ENCODE measurements at regions not wholly inside any gene's neighbourhood (a gene's known extent, or its start where the extent isn't known, plus 50 kb on each side); places are given as distances from the start of the nearest gene placed in this dataset.

DNA sequence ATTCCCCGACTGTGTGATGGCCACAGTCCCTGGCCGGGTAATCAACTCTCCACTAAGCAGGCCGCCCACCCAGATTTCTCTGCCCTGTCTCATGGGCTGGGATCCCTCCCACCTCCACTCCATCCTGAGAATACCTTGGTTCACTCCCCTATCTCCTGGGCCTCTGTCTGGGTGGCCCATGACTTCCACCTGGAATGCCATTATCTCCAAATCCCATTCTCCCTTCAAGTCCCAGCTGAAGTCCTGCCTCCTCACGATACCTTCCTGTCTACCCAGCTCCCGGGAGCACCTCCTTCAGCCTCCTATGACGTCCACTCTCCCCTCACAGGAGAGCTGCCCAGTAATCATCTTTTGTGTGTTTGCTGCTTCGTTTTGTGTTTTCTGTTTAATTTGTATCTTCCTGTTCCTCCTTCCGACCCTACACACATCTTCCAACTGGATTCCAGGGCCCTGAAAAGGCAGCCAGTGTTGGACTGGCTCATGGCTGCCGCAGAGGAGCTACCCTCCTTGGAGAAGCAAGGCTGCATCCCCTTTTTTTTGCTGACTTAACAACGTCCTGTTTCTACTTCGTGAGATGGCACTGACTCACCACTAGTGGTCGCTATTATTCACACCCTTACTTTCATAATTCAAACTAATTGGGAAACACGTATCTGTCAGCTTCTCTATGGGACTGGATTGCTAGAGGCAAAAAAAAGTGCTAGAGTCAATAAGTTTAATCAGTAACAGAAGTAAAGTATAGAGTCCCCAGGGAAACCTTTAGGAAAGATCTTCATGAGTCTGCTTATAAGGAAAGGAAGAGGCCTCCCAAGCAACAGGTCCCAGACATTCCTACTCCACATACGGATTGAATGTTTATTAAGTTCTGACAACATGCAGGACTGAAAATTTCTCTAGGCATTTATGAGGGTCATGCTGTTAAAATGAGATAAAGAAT is 171.9 kb upstream of the GATA6 start:
- DNase-seq (ENCODE audit: low spot score), result peak; percentile 34

DNA sequence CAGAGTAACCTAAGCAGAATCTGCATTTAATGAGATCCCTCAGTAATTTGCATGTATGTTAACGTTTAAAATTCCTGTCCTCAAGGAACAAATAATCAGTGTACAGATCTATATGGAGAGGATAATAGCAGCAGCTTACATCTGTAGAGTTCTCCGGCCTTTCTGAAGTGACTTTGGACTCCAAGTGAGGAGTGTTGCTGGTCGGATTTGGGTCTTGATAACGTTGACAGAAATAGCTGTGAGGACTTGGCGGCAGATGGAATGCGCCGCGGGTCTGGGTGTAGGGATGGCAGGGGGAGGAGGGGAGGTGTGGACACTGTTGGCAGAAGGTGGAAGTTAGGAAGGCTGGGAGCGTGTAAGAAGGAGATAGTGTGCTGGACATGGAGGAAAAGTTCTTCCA is 170.9 kb upstream of the GATA6 start:
- no peak for DNase-seq (ENCODE audit: low spot score)

DNA sequence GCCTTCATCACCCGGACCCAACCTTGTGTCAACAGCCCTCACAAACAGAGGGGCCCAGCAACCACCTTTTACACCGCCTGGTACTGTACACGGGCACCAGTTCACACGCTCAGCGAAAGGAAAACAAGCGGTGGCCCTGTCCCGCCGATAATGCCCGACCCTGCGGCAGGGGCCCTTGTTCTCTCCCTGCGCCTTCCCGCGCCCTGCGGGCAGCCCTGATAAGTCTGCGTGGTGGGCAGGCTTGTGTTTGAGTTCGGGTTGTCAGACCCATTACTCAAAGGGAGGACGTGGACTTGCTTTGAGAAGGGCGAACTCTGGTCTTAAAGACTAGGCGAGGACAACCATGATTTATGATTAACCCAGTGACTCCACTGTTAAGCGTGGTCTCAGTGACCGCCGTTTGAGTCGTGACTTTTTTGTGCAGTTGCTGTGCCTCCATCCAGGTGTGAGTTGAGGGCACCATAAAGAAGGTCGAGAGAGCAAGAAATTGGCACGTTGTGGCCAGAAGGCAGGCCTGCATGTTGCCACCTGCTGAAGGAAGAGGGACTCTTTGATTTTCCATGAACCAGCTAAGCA is 167.4 kb upstream of the GATA6 start:
- DNase-seq (ENCODE audit: low spot score), result no peak

DNA sequence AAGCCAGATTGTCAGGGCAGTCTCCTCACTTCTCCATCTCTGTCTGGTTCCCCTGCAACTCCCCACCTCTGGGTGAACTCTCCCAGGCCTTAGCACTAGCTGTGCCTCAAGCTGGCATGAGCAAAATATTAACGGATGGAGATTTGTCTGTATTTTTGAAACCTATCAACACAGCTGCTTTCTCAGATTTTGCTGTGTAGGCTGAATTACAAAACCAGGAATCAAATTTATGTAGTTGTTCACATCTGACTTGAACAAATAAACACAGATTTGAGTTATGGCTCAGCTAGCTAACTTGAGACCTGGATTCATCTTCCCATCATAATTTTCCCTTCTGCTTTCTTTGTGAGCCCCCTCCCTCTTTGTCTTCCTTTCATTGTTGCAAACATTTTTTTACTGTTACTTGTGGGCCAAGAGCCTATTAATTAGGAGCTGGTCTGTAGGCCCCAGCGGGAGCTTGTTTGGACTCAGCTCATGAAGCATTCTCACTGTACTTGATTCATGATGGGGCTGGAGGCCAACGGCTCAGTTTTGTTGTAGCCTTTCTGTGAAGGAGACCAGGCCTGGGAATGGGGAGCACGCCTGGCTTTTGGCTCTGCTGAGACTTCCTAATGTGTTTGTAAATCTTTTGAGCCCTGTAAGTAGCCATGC is 164.1 kb upstream of the GATA6 start:
- no peak for DNase-seq (ENCODE audit: low spot score)

DNA sequence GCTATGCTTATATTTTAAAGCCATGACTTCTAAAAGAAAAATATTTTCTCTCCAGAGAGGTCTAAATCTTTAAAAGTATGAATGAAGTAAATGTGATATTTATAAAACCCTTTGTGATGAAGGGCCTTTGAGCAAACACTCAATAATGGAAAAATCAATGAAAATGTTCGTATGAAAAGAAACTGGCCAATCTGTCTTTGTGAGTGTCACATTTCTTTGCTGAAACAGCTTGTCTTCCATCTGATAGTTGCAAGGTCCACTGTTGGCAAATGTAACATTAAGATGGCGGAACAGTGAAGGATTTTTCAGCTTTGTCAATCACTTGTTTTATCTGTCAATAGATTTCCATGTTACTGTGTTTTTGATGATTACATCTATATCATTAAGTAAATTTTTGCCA is 162.9 kb upstream of the GATA6 start:
- DNase-seq (ENCODE audit: low spot score), result no peak

DNA sequence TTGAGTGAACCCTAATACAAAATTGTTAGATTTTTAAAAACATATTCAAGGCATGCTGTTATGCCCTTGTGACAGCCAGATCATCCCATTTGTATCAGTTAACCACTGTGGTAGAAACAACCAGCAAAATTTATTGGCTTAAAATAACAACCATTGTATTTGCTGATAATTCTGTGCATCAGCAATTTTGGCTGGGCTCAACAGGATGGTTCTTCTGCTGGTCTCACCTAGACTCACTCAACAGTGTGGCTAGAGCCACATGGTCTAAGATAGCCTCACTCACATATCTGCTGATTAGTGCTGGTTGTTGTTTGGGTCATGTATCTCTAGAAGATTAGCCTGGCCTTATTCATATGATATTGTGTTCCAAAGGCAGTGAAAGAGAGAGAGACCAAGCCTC is 160.1 kb upstream of the GATA6 start:
- no peak for DNase-seq (ENCODE audit: low spot score)

DNA sequence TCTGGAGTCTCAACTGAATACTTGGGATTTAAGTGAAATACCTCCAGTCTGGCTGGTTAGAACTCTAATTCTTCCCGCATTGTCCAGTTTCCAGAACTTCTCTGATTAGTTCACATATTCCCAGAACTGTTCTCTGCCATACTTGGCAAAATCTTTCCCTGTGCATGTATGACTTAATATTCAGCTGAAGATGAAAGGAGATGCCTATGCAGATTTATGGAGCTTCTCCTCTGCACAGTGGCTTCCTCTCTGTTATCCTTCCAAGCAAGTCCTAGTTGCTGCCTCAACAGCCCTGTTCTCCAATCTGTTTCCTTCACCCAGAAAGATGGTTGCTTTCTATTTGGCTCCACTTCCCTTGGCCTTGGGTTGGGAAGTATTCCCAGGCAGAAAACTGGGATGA is 155.4 kb upstream of the GATA6 start:
- DNase-seq (ENCODE audit: low spot score), result no peak

DNA sequence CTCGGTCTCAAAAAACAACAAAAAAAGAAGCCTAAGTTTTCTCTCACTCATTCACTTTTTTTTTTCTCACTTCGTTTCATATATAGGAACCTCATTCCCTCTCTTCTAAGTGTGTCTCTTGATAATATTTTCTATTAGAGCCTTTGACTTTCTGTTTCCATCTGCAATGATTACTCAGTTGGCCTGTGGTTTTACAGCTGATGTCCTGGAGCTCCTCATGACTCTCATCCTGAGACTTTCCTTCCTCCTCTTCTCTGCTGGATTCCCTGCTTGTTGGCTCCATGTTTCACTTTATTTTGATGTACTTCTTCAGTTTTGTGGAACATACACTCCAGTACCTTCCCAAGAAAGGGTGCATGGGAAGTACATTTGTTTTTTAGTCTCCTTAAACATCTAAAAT is 154.2 kb upstream of the GATA6 start:
- no peak for DNase-seq (ENCODE audit: low spot score)

DNA sequence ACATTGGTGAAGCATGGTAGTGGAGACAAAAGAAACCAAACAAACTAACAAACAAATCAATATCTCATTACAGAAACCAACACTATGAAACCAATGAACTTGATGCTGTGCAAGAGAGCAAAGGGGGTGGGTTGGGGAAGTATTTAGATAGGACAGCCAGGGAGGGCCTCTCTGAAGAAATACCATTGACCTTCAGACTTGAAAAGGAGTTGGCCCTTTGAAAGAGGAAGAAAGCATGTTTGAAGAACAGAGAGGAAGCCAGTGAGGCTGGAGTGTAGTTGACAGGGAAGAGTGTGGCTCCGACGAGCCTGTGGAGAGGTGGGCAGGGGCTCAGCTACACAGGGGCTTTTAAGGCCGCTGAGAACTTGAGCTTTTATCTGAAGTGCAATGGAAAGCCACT is 151.0 kb upstream of the GATA6 start:
- no peak for DNase-seq (ENCODE audit: low spot score)

DNA sequence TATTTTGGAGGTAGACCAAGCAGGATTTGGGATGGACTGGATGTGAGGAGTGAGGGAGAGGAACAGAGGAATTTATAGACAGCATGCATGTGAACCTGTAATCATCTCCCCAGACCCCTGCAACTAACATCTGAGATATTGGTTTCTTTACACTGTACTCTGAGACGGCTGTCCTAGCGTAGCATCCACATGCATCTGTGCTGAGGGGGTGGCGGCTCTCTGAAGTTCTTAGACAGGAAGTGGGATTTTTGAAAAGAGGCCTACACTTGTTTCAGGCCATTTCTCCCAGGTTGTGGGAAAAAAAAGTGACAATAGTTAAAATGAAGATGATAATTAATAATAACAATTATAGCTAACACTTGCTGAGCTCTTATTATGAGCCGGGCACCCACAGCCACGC is 150.2 kb upstream of the GATA6 start:
- DNase-seq (ENCODE audit: low spot score), result no peak

DNA sequence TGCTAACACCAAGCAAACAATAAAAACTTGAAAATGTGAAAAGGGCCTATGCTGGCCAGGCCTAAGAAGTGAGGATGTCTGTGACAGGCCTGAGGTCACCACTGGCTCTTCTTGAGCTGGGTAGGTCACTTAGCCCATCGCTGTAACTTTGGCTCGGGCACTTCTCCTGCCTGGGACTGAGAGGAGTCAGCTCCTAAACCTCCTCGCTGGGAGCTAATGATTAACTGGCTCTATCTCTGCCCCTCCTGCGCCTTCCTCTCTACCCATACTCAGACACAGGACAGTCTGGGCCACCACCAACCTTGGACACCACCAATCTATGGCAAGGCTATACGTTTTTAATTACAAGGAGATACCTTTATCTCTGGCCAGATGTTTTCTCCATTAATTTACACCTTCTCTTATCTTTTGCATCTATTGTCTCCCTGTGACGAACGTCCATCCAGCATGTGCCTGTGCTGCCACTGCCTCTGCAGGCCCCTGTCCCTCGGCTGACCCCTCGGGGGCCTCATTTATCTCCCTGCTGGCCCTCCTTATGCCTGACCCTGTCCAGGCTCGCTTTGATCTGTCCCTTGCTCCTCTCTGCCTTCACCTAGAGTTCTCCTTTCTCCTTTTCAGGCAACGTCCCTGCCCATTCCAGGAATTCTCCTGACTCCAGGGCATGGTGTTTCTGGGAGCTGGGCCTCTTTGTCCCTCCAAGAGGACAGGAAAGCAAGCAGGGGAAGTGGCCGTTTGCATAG is 149.1 kb upstream of the GATA6 start:
- no peak for DNase-seq (ENCODE audit: low spot score)

DNA sequence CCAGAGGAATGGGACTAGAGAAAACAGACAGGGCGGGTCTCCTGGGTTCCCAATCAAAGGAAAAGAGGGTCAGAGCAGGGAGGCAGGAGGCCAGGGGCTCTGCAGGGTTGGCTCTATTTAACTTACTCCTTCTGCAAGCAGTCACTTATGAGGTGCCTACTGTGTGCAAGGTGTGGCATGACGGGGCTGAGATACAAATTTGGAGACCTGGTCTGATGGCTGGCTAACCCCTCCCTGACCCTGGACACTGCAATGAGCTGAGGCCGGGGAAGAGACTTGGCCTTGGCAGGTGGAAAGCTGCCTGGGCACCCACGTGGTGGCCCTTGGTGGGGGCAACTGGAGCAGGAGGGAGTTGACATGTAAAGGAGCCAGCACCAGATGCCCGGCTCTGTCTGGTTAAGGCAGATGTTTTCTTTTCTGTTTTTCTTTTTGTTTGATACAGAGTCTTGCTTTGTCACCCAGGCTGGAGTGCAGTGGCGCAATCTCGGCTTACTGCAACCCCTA is 148.5 kb upstream of the GATA6 start:
- no peak for DNase-seq (ENCODE audit: low spot score)

DNA sequence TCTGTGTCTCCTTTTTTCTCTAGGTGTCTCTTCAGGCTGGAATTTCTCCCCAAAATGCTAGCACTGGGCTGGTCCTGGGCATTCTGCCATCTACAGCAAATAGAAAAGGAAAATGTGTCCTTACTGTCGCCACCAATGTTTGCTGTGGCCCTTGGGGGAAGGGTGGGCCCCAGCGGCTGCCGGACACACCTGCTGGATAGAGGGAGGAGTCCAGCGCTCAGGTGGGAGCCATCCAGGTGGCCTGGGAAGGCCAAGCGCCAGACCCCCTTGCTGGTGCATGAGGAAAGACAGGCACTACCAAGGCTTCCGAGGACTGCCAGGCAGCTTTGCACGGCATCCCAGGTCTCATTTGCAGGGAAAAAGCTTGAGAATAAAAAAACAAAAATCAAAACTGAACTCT is 147.7 kb upstream of the GATA6 start:
- no peak for DNase-seq (ENCODE audit: low spot score)

DNA sequence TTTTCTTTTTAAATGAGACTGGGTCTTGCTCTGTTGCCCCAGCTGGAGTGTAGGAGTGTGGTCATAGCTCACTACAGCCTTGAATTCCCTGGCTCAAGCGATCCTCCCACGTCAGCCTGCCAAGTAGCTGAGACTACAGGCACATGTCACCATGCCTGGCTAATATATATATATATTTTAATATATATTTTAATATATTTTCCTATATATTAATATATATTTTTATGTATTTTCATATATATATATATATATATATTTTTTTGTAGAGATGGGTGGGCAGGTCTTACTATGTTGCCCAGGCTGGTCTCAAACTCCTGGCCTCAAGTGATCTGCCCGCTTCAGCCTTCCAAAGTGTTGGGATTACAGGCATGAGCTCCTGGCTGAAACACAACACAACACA is 144.5 kb upstream of the GATA6 start:
- no peak for DNase-seq (ENCODE audit: low spot score)

DNA sequence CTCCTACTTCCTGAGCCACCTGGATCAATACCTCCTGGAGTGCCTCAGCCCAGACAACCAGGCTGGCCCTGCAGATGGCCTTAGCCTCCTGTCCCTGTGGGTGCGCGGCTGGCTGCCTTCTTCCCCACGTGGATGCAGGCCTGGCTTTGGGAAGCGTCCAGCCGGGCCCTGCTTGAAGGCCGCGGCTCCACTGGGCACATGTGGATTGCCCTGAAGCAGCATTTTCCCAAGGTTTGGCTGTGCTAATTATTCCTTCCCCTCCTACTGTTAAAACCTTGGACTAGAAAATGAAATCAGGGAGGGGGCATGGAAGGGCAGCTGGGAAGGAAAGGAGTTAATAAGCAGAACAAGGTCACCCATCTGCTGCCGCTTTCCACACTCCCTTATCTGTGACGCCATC is 143.0 kb upstream of the GATA6 start:
- no peak for DNase-seq (ENCODE audit: low spot score)

DNA sequence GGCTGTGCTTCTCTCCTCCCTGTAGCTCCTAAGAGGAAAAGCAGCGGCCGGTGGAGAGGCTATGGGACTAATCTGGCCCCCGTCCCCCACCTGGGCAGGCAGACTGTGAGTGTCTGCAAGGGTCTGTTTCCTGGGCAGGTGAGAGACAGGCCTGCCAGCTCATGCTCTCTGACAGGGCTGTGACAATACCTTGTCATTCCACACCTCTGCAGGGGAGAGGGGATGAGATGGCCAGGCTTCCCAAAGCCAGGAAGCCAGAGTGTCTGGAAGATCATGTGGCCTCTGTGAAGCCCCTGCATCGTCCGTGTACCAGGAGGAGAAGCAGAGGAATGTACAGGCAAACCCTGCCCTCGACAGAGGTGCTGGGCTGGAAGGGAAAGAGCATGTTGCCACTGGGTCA is 142.5 kb upstream of the GATA6 start:
- no peak for DNase-seq (ENCODE audit: low spot score)

DNA sequence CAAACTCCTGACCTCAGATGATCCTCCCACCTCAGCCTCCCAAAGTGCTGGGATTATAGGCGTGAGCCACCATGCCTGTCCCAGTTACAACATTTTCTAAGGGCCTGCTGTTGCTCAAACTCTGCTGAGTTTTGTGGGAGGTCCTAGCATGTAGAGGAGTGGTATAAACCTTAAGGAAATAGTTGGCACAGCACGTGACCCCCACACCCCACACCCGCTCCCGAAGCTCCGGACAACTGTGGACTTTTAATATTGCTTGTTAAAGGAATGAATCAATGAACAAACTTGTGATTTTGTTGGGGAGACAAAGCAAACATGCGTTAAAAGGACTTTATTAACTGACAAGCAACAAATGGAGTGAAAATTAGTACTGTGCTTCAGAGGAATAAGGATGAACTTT is 137.8 kb upstream of the GATA6 start:
- no peak for DNase-seq (ENCODE audit: low spot score)

DNA sequence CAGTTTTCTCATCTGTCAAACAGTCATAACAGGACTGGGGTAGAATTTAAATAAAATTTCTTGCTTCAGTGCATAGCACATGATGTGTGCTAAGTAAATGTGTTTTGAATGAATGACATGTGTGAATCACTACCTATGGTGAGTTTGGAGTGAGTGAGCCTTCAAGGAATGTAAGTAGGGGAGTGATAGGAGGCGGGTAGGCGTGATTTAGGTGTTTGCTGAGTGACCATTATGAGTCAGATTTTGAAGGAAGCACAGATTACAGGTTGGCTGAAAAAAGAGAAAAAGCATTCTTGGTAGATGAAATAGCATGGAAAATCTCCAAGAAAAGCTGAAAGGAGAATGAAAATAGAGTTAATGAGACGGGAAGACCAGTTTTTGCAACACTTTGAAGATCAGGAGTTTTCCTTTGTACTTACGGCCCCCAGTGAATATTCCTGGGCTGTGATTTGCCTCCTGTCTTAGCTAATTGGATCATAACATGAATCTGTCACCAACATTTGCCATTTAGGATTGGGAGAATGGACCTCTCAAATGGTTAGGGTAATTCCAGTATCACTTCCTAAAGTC is 136.9 kb upstream of the GATA6 start:
- DNase-seq (ENCODE audit: low spot score), result peak; percentile 47

DNA sequence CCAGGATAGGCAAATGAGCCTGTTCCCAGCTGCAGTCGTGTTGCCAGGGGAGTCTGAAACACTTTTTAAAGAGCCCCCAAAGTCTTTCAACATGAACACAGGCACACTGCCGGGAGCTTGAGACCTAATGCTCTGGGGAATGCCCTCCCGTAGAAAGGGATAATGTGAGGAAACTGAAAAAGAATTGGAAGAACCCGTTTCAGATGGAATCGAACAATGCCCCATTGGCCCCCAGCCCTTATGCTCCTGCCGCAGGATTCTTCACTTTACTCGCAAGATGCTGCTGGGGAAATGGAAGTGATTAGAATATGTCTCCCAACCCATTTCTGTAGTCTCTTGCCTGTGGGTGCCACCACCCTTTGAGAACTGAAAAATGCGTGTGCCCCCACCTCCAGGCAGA is 136.3 kb upstream of the GATA6 start:
- DNase-seq (ENCODE audit: low spot score), result no peak

DNA sequence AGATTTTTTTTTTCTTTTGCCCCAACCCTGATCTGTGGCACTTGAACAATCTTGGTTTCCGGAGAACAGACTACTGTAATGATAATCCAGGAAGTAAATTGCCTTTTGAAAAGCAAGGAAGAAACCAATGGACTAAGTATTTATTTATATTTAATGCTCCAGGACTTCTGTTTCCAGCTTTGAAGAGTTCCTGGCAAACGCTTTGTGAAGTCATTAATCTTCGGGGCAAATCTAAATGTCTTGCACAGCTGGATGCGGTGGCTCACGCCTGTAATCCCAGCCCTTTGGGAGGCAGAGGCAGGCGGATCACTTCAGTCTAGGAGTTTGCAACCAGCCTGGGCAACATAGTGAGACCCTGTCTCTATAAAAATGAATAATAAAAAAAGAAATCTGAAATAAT is 135.1 kb upstream of the GATA6 start:
- DNase-seq (ENCODE audit: low spot score), result no peak

DNA sequence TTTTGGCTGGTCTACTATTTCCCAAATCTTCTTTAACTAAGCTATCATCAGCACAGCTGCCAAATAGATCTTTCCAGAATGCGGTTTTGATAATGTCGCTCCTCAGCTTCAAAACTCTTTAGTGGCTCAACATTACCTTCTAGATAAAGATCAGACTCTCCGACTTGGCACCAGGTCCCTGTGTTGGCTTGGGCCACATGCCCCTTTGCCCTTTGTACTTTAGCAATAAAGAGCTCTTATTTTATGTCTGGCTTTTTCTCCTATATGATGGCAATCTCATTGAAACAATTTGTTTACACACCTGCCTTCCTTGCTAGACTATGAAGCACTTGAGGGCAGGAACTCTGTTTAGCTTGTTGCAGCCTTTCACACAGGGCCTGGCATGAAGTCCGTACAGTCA is 128.9 kb upstream of the GATA6 start:
- no peak for DNase-seq (ENCODE audit: low spot score)

DNA sequence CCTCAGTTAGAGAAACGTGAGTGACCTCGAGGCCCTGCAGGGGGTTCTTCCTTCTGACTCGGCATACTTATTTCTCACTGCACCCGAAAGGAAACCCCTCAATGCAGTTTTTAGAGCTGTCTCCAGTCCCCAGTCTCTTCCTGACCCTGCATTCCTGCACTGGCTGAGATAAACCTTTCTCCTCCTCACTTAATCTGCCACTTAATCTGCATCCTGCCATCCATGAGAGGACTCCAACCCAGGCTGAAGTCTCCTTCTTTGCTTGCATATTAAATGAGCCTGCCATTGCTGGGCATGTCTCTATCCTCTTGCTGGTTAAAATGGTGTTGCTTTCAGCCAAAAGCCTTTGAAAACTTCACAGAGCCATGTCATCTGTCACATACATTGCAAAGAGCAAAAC is 125.6 kb upstream of the GATA6 start:
- DNase-seq (ENCODE audit: low spot score), result no peak
